Psoas muscle (tissue), 7 donors: ENCODE measurements at regions not wholly inside any gene's neighbourhood (a gene's known extent, or its start where the extent isn't known, plus 50 kb on each side); places are given as distances from the start of the nearest gene placed in this dataset.
"Not testable (repeated sequence)": the region's sequence is repeated elsewhere in the genome, so short reads cannot be mapped to it uniquely, and the experiment has no call there.

Experiments used
- ATAC-seq, 4 donors: fragments of 200-7000 bp; cut with Tn5 transposase; one replicate each; pipeline ENCODE4 v1.9.1; 2020; ENCODE audit warnings: moderate library complexity in 3 of 4, mild to moderate bottlenecking in 2 of 4
- DNase-seq, 2 donors: peaks; one replicate each; pipeline ENCODE4 v3.0.0-alpha.2; 2020
- H3K27ac ChIP-seq: fragments of 200-600 bp; one replicate; pipeline ENCODE4 v1.8.0; 2022
- H3K27me3 ChIP-seq, 3 donors: fragments of 200-600 bp in 1 of 3; one replicate each; pipeline versions ENCODE4 v1.6.1 to v1.8.0; 2013 to 2022; ENCODE audit warnings: low read length in 2 of 3, mild to moderate bottlenecking in 2 of 3, moderate library complexity in 1 of 3; ENCODE audit not compliant: insufficient read depth in 3 of 3
- H3K36me3 ChIP-seq, 2 donors: fragments of 200-600 bp in 1 of 2; one replicate each; pipeline versions ENCODE4 v1.6.1 to v1.8.0; 2013 to 2022; ENCODE audit warnings: low read depth in 1 of 2, mild to moderate bottlenecking in 1 of 2, moderate library complexity in 1 of 2; ENCODE audit not compliant: insufficient read depth in 1 of 2
- H3K4me1 ChIP-seq: fragments of 200-600 bp; one replicate; pipeline ENCODE4 v1.8.0; 2022
- H3K4me3 ChIP-seq: fragments of 200-600 bp; one replicate; pipeline ENCODE4 v1.8.0; 2022; ENCODE audit warnings: mild to moderate bottlenecking
- H3K9me3 ChIP-seq: fragments of 200-600 bp; one replicate; pipeline ENCODE4 v1.8.0; 2022
- CTCF ChIP-seq: fragments of 200-600 bp; IDR thresholded peaks from one replicate; pipeline ENCODE4 v1.8.0; 2022; ENCODE audit warnings: antibody characterized with exemption
- WGBS, 3 donors: extraction: QIAGEN DNeasy Blood & Tissue Kit; methylation state at CpG; one replicate each; pipeline versions ENCODE4 v1.1.6 to v1.1.7; 2013; 5-methylcytosine and 5-hydroxymethylcytosine counted together
- intact Hi-C, 2 donors: fragments of 100-400 bp; cut with DNase I; formaldehyde crosslinking; loops; one replicate each; pipeline versions ENCODE4 v1.11.0 to v1.14.2; 2022
- donor health status: healthy with polysubstance abuse.
- donor health status: DM: no; HTN: no; CAD: no; lungs with moderate emphysema.
- donor health status: Bipolar disorder and iron deficiency.
- donor health status: healthy.
- donor health status: DM: yes; HTN: yes; CAD: no.
- donor health status: DM: no; HTN: no; CAD: no.
- donor health status: DM: yes; HTN: yes; CAD: no.

- Histone ChIP-seq H3K27ac (peak overlapping the region; percentile 81), H3K9me3 (no peaks in the 10 kb centered on the region), H3K36me3 (no peaks in the 10 kb centered on the region), H3K4me3 (no peak overlapping the region), H3K27me3 (no peaks in the 10 kb centered on the region), H3K4me1 (peaks cover 36% of the 10 kb centered on the region)
- intact Hi-C loops, result no loop called here
- DNase-seq (no peak), ATAC-seq (peak in 2 of 4 donors; percentile 26 to 41)
- 78 to 86% (median 84%) methylated on average over 7 of the region's 7 CpGs for WGBS, 3 donors
- TF ChIP-seq CTCF, result no peak
Measured at GRCh38 chr12:46549527-46550265, 177.1 kb upstream of the SLC38A2 start.

- Histone ChIP-seq H3K27me3 (no peaks in the 10 kb centered on the region), H3K9me3 (no peaks in the 10 kb centered on the region), H3K4me1 (peaks cover 29% of the 10 kb centered on the region), H3K36me3 (no peaks in the 10 kb centered on the region), H3K27ac (peak overlapping the region; percentile 81), H3K4me3 (no peak overlapping the region)
- no peak for DNase-seq
- 12 to 17% (median 14%) methylated on average over 2 of the region's 2 CpGs for WGBS, 3 donors
- no peak for TF ChIP-seq CTCF
- peak; percentile 82 to 94 (median 90) for ATAC-seq
- intact Hi-C loops, result no loop called here
Measured at GRCh38 chr12:46548605-46549071, 176.1 kb upstream of the SLC38A2 start.

GRCh38 chr12:46547421-46548354 lies 175.1 kb upstream of the SLC38A2 start:
- 87 to 97% (median 88%) methylated on average over 1 of the region's 1 CpG for WGBS, 3 donors
- Histone ChIP-seq H3K4me1 (peaks cover 22% of the 10 kb centered on the region), H3K36me3 (no peaks in the 10 kb centered on the region), H3K27ac (peak overlapping the region; percentile 81), H3K4me3 (no peak overlapping the region), H3K27me3 (no peaks in the 10 kb centered on the region), H3K9me3 (no peaks in the 10 kb centered on the region)
- peak in 1 of 4 donors; percentile 13 for ATAC-seq
- TF ChIP-seq CTCF, result no peak
- no peak for DNase-seq
- intact Hi-C loops, result no loop called here

- intact Hi-C loops, result no loop called here
- H3K4me1 ChIP-seq, result peaks cover 22% of the 10 kb centered on the region
- ATAC-seq, result no peak
Measured at GRCh38 chr12:46546634-46547273, 174.2 kb upstream of the SLC38A2 start.

GRCh38 chr12:46543378-46543795 lies 170.8 kb upstream of the SLC38A2 start:
- ATAC-seq, H3K27ac ChIP-seq, intact Hi-C loops, DNase-seq, H3K27me3 ChIP-seq, H3K4me3 ChIP-seq, H3K9me3 ChIP-seq, H3K36me3 ChIP-seq: not testable (repeated sequence)
- H3K4me1 ChIP-seq, result peaks cover 28% of the 10 kb centered on the region
- WGBS, 3 donors, result 93 to 96% (median 93%) methylated on average over 3 of the region's 3 CpGs

More at GRCh38 chr12:46546634-46547273, 174.2 kb upstream of the SLC38A2 start:
- Histone ChIP-seq H3K4me3 (no peak overlapping the region), H3K27me3 (no peaks in the 10 kb centered on the region), H3K27ac (peak overlapping the region; percentile 81), H3K36me3 (no peaks in the 10 kb centered on the region), H3K9me3 (no peaks in the 10 kb centered on the region)
- 49 to 70% (median 60%) methylated on average over 2 of the region's 2 CpGs for WGBS, 3 donors
- TF ChIP-seq CTCF, result no peak
- no peak for DNase-seq
